ENCODE measurements at regions not wholly inside any gene's neighbourhood (a gene's known extent, or its start where the extent isn't known, plus 50 kb on each side); places are given as distances from the start of the nearest gene placed in this dataset.

- TF ChIP-seq MAX (CRISPR knock-in tag; IDR thresholded peaks at IDR 0.05): no peak
- TF ChIP-seq ESRRA (CRISPR knock-in tag; IDR thresholded peaks at IDR 0.05; ENCODE audit: borderline replicate concordance): no peak
- TF ChIP-seq CBFB (CRISPR knock-in tag; IDR thresholded peaks at IDR 0.05; ENCODE audit: low read depth): no peak
- TF ChIP-seq ELF4 (CRISPR knock-in tag; IDR thresholded peaks at IDR 0.05; ENCODE audit: low read depth): no peak
- no peak for TF ChIP-seq CTCF (IDR thresholded peaks at IDR 0.05)
- no peak for TF ChIP-seq USF1 (CRISPR knock-in tag; IDR thresholded peaks at IDR 0.05)
- TF ChIP-seq ZMAT4 (CRISPR knock-in tag; IDR thresholded peaks at IDR 0.05): no peak
- TF ChIP-seq TEAD4 (CRISPR knock-in tag; IDR thresholded peaks at IDR 0.05): no peak
- no peak for TF ChIP-seq FOXP1 (CRISPR knock-in tag; IDR thresholded peaks at IDR 0.05; ENCODE audit: borderline replicate concordance)
These were observed 123.9 kb downstream of the VPREB1 start for GRCh38 chr22:22368516-22368915.
